Caco-2 (cell line): ENCODE measurements at regions not wholly inside any gene's neighbourhood (a gene's known extent, or its start where the extent isn't known, plus 50 kb on each side); places are given as distances from the start of the nearest gene placed in this dataset.

Experiments
- BruUV-seq: library from RNA; stranded (reverse); fragments of 400-500 nt; replicated peaks from 2 replicates; lab custom pipeline; 2021; lab: Mats Ljungman, UMichigan
- CTCF ChIA-PET: fragments of 300-600 bp; sonication (Branson Sonifier 250); formaldehyde crosslinking; loops from one replicate; lab custom pipeline; 2022; ENCODE audit warnings: antibody characterized with exemption; lab: Charles Lee
- POLR2A ChIA-PET: fragments of 300-600 bp; sonication (Branson Sonifier 250); formaldehyde crosslinking; loops from one replicate; lab custom pipeline; 2022; ENCODE audit warnings: antibody characterized with exemption; lab: Charles Lee
- DNase-seq, 2 experiments: peaks; one replicate each; pipeline versions ENCODE4 v3.0.0 to v3.0.0-alpha.2; 2020 to 2022
- H3K27me3 ChIP-seq: replicated peaks from 2 replicates; pipeline ENCODE4 v1.6.0; 2011; ENCODE audit warnings: low read length; ENCODE audit not compliant: control insufficient read depth, insufficient read depth
- H3K36me3 ChIP-seq: 2 replicates; pipeline ENCODE4 v1.5.1; 2011; ENCODE audit warnings: low read length; ENCODE audit not compliant: control insufficient read depth, insufficient read depth
- H3K4me1 ChIP-seq: fragments of 250-450 bp; sonication (Bioruptor Pico); 2 replicates; pipeline ENCODE4 v1.5.1; 2020; ENCODE audit warnings: mild to moderate bottlenecking
- H3K4me3 ChIP-seq: 2 replicates; pipeline ENCODE4 v1.5.1; 2011; ENCODE audit warnings: low read depth, mild to moderate bottlenecking, control low read depth, low read length
- H3K9me3 ChIP-seq: fragments of 250-450 bp; sonication (Bioruptor Pico); 2 replicates; pipeline ENCODE4 v1.5.1; 2020; ENCODE audit warnings: mild to moderate bottlenecking, moderate library complexity
- H3K27ac Mint-ChIP-seq: one replicate; pipeline ENCODE4 v1.8.0; 2022; ENCODE audit warnings: mixed read lengths; ENCODE audit not compliant: unreplicated experiment
- H3K27me3 Mint-ChIP-seq: one replicate; pipeline ENCODE4 v1.8.0; 2022; ENCODE audit warnings: mixed read lengths; ENCODE audit not compliant: insufficient read depth, unreplicated experiment
- H3K36me3 Mint-ChIP-seq: one replicate; pipeline ENCODE4 v1.8.0; 2022; ENCODE audit warnings: mild to moderate bottlenecking, mixed read lengths; ENCODE audit not compliant: insufficient read depth, unreplicated experiment
- H3K4me1 Mint-ChIP-seq: one replicate; pipeline ENCODE4 v1.8.0; 2022; ENCODE audit warnings: low read depth, mixed read lengths; ENCODE audit not compliant: unreplicated experiment
- H3K4me3 Mint-ChIP-seq: one replicate; pipeline ENCODE4 v1.8.0; 2022; ENCODE audit warnings: mild to moderate bottlenecking, moderate library complexity, mixed read lengths; ENCODE audit not compliant: unreplicated experiment
- H3K9me3 Mint-ChIP-seq: one replicate; pipeline ENCODE4 v1.8.0; 2022; ENCODE audit warnings: mixed read lengths; ENCODE audit not compliant: unreplicated experiment
- CTCF ChIP-seq, 2 experiments: fragments of 200-600 bp in 1 of 2; IDR thresholded peaks; 1 replicate in 1 of 2; 2 replicates in 1 of 2; pipeline versions ENCODE4 v1.5.1 to v1.8.0; 2011 to 2022; ENCODE audit warnings: antibody characterized with exemption in 1 of 2, control low read depth in 1 of 2, inconsistent platforms in 1 of 2, low read depth in 1 of 2, low read length in 1 of 2, mild to moderate bottlenecking in 1 of 2, moderate library complexity in 1 of 2; ENCODE audit not compliant: insufficient read depth in 1 of 2, severe bottlenecking in 1 of 2, unreplicated experiment in 1 of 2
- intact Hi-C: fragments of 100-400 bp; cut with micrococcal nuclease; formaldehyde crosslinking; loops from one replicate; pipeline ENCODE4 v1.10.0; 2022; ENCODE audit not compliant: unreplicated experiment

- Histone ChIP-seq H3K27me3 (no peaks in the 10 kb centered on the region), H3K9me3 (no peaks in the 10 kb centered on the region), H3K36me3 (no peaks in the 10 kb centered on the region), H3K4me1 (peaks cover 21% of the 10 kb centered on the region), H3K4me3 (no peak overlapping the region)
- POLR2A ChIA-PET = interaction anchor here (0.5 to 0.6 kb wide), 2 partner anchors 50 to 300 kb away, joined by 3 to 9 read pairs; partner anchors contain the start of gene ACTR2
- no peak overlapping the region for H3K27ac Mint-ChIP-seq
- no peak overlapping the region for H3K4me3 Mint-ChIP-seq
- CTCF ChIA-PET = interaction anchor here (0.9 to 1.5 kb wide), 5 partner anchors 21 to 208 kb away, joined by 3 to 8 read pairs (median 4); no protein-coding TSS in a partner anchor
- peaks cover 28% of the 10 kb centered on the region for H3K4me1 Mint-ChIP-seq
- no TSS peak for BruUV-seq
- intact Hi-C loops = loop anchor here (1.0 to 2.0 kb wide), 4 partner anchors 26 to 91 kb away; no protein-coding TSS in a partner anchor
- no peaks in the 10 kb centered on the region for H3K27me3 Mint-ChIP-seq
- H3K36me3 Mint-ChIP-seq = no peaks in the 10 kb centered on the region
- H3K9me3 Mint-ChIP-seq = peaks cover 10% of the 10 kb centered on the region
- peak; percentile 86 to 91 for DNase-seq
- TF ChIP-seq CTCF (IDR thresholded peaks at IDR 0.05; ENCODE audit: insufficient read depth in 1 of 2, low read depth in 1 of 2, low read length in 1 of 2, severe bottlenecking in 1 of 2, unreplicated experiment in 1 of 2) = peak in 1 of 2 experiments; percentile 31
These were observed 95.2 kb upstream of the SPRED2 start for GRCh38 chr2:65527451-65528240.

- CTCF ChIA-PET = interaction anchor here (0.6 kb wide), 1 partner anchor 606 kb away, joined by 5 read pairs; no protein-coding TSS in a partner anchor
These were observed 93.3 kb upstream of the SPRED2 start for GRCh38 chr2:65525616-65526231.

More at GRCh38 chr2:65525616-65526231, 93.3 kb upstream of the SPRED2 start:
- peaks cover 10% of the 10 kb centered on the region for H3K9me3 Mint-ChIP-seq
- H3K27me3 Mint-ChIP-seq = no peaks in the 10 kb centered on the region
- no peak overlapping the region for H3K27ac Mint-ChIP-seq
- Histone ChIP-seq H3K9me3 (no peaks in the 10 kb centered on the region), H3K27me3 (no peaks in the 10 kb centered on the region), H3K4me3 (no peak overlapping the region), H3K4me1 (peaks cover 21% of the 10 kb centered on the region), H3K36me3 (no peaks in the 10 kb centered on the region)
- intact Hi-C loops = loop anchor here (2.0 kb wide), 1 partner anchor 75 kb away; no protein-coding TSS in a partner anchor
- TF ChIP-seq CTCF (IDR thresholded peaks at IDR 0.05; ENCODE audit: insufficient read depth in 1 of 2, low read depth in 1 of 2, low read length in 1 of 2, severe bottlenecking in 1 of 2, unreplicated experiment in 1 of 2) = no peak
- no peak overlapping the region for H3K4me3 Mint-ChIP-seq
- peaks cover 28% of the 10 kb centered on the region for H3K4me1 Mint-ChIP-seq
- POLR2A ChIA-PET = no interaction called here
- H3K36me3 Mint-ChIP-seq = no peaks in the 10 kb centered on the region
- no peak for DNase-seq
- BruUV-seq = no TSS peak
